Sigmoid colon (tissue), 3 donors: ENCODE measurements at regions not wholly inside any gene's neighbourhood (a gene's known extent, or its start where the extent isn't known, plus 50 kb on each side); places are given as distances from the start of the nearest gene placed in this dataset.

ENCODE experiments used
- POLR2A ChIP-seq, 2 donors: fragments of 450-650 bp; IDR thresholded peaks; one replicate each; pipeline ENCODE4 v1.6.1; 2016; ENCODE audit warnings: antibody characterized with exemption in 2 of 2, mild to moderate bottlenecking in 2 of 2, moderate library complexity in 2 of 2
- TF ChIP-seq, protein P1 (sequence below), 4 experiments: fragments of 450-650 bp in 3 of 4; fragments of 200-600 bp in 1 of 4; IDR thresholded peaks; one replicate each; pipeline ENCODE4 v1.5.1; 2016 to 2019; ENCODE audit warnings: antibody characterized with exemption in 4 of 4, mild to moderate bottlenecking in 3 of 4, moderate library complexity in 2 of 4

DNA sequence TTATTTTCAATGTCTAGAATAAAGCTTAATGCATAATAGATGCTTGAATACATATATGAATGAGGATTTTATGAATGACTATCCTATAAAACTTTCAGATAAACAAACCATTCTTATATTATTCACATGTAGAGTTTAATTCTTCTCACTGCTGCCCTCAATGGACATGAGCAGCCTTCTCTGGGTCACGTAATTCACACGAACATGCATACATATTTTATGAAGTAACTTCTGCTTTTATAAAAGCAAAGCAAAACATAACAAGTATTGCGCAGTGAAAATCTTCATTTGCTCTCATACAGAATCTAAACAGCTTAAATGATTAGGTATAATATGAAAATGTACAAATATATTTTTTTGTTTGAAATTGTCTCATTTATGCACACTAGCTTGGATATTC lies 116.7 kb downstream of the TMA16 start:
- TF ChIP-seq, protein P1, sequence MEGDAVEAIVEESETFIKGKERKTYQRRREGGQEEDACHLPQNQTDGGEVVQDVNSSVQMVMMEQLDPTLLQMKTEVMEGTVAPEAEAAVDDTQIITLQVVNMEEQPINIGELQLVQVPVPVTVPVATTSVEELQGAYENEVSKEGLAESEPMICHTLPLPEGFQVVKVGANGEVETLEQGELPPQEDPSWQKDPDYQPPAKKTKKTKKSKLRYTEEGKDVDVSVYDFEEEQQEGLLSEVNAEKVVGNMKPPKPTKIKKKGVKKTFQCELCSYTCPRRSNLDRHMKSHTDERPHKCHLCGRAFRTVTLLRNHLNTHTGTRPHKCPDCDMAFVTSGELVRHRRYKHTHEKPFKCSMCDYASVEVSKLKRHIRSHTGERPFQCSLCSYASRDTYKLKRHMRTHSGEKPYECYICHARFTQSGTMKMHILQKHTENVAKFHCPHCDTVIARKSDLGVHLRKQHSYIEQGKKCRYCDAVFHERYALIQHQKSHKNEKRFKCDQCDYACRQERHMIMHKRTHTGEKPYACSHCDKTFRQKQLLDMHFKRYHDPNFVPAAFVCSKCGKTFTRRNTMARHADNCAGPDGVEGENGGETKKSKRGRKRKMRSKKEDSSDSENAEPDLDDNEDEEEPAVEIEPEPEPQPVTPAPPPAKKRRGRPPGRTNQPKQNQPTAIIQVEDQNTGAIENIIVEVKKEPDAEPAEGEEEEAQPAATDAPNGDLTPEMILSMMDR (IDR thresholded peaks at IDR 0.05), result no peak
- no peak for TF ChIP-seq POLR2A (IDR thresholded peaks at IDR 0.05)
